ENCODE measurements at regions not wholly inside any gene's neighbourhood (a gene's known extent, or its start where the extent isn't known, plus 50 kb on each side); places are given as distances from the start of the nearest gene placed in this dataset.

GRCh38 chr5:133663397-133664054 is 51.2 kb upstream of the FSTL4 start:
- Mint-ChIP-seq H3K9me3 (no peaks in the 10 kb centered on the region), H3K4me1 (no peaks in the 10 kb centered on the region), H3K27ac (no peak overlapping the region), H3K27me3 (peaks cover 13% of the 10 kb centered on the region), H3K4me3 (no peak overlapping the region), H3K36me3 (ENCODE audit: low read depth) (no peaks in the 10 kb centered on the region)
- POLR2A ChIA-PET = no interaction called here
- CTCF ChIA-PET = no interaction called here
- no peak for DNase-seq

DNA sequence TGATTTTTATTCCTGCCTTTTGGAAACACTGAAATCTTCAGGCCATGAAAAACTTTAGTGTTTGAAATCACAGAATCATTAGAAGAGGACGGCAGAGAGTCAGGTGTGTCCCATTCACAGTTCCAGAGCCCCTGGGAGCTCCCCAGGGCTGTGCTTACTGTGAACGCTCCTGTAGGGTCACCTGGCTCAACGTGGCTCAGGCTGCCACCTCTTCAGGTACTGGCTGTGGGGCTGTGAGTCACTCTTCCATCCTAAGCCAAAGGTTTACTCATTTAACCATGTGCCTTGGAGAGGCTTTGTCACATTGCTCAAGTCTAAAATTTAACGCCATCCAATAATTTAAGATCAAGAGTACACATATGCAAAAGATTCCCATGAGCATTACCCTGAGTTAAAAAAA is 50.2 kb upstream of the FSTL4 start:
- no peak for DNase-seq
- no peaks in the 10 kb centered on the region for H3K36me3 Mint-ChIP-seq (ENCODE audit: low read depth)
- H3K9me3 Mint-ChIP-seq = no peaks in the 10 kb centered on the region
- no peaks in the 10 kb centered on the region for H3K4me1 Mint-ChIP-seq
- ChIA-PET CTCF (no interaction called here), POLR2A (no interaction called here)
- peaks cover 16% of the 10 kb centered on the region for H3K27me3 Mint-ChIP-seq
- H3K27ac Mint-ChIP-seq = no peak overlapping the region
- no peak overlapping the region for H3K4me3 Mint-ChIP-seq
